IMR-90 (cell line): ENCODE measurements at regions not wholly inside any gene's neighbourhood (a gene's known extent, or its start where the extent isn't known, plus 50 kb on each side); places are given as distances from the start of the nearest gene placed in this dataset.

Experiments used
- ATAC-seq: fragments of 200-7000 bp; cut with Tn5 transposase; 2 replicates; pipeline ENCODE4 v1.9.1; 2020; ENCODE audit warnings: low read depth, mild to moderate bottlenecking, moderate library complexity
- BruUV-seq: library from RNA; stranded (reverse); fragments of 400-500 nt; replicated peaks from 2 replicates; lab custom pipeline; 2021; lab: Mats Ljungman, UMichigan
- CTCF ChIA-PET: fragments of 300-600 bp; formaldehyde crosslinking; extraction: SDS; loops from one replicate; lab custom pipeline; 2021; ENCODE audit warnings: antibody characterized with exemption; lab: Yijun Ruan, JAX
- POLR2A ChIA-PET: fragments of 300-600 bp; sonication (Branson Sonifier 250); formaldehyde crosslinking; loops from one replicate; lab custom pipeline; 2022; ENCODE audit warnings: antibody characterized with exemption; ENCODE audit not compliant: unreplicated experiment; lab: Charles Lee
- DNase-seq: peaks from one replicate; pipeline ENCODE4 v3.0.0; 2013
- H2AFZ ChIP-seq: replicated peaks from 2 replicates; pipeline ENCODE3; 2013; ENCODE audit warnings: low read length, mild to moderate bottlenecking; ENCODE audit not compliant: poor library complexity
- H2AK5ac ChIP-seq: 2 replicates; pipeline ENCODE4 v1.6.1; 2013; ENCODE audit warnings: low read depth, low read length, inconsistent platforms
- H2AK9ac ChIP-seq: replicated peaks from 2 replicates; pipeline ENCODE3; 2013; ENCODE audit warnings: mild to moderate bottlenecking, low read depth, low read length, moderate library complexity; ENCODE audit not compliant: poor library complexity
- H2BK120ac ChIP-seq: 2 replicates; pipeline ENCODE4 v1.6.1; 2013; ENCODE audit warnings: low read depth, low read length, inconsistent platforms
- H2BK15ac ChIP-seq: 3 replicates; pipeline ENCODE4 v1.6.1; 2013; ENCODE audit warnings: low read depth, low read length, inconsistent platforms
- H2BK20ac ChIP-seq: 2 replicates; pipeline ENCODE4 v1.6.1; 2013; ENCODE audit warnings: low read depth, mild to moderate bottlenecking, inconsistent platforms, low read length, moderate library complexity
- H2BK5ac ChIP-seq: 2 replicates; pipeline ENCODE4 v1.6.1; 2013; ENCODE audit warnings: mild to moderate bottlenecking, low read depth, low read length, inconsistent platforms; ENCODE audit not compliant: poor library complexity, severe bottlenecking
- H3K14ac ChIP-seq: replicated peaks from 2 replicates; pipeline ENCODE4 v1.6.1; 2013; ENCODE audit warnings: low read depth, low read length, inconsistent platforms
- H3K18ac ChIP-seq: 2 replicates; pipeline ENCODE4 v1.6.1; 2013; ENCODE audit warnings: low read depth, low read length, control low read depth
- H3K23ac ChIP-seq: 2 replicates; pipeline ENCODE4 v1.6.1; 2013; ENCODE audit warnings: low read depth, low read length, inconsistent platforms
- H3K27ac ChIP-seq: 2 replicates; pipeline ENCODE4 v1.5.1; 2013; ENCODE audit warnings: mild to moderate bottlenecking, control low read depth, low read length; ENCODE audit not compliant: insufficient read depth
- H3K27me3 ChIP-seq: 2 replicates; pipeline ENCODE4 v1.6.1; 2013; ENCODE audit warnings: low read length; ENCODE audit not compliant: control insufficient read depth, insufficient read depth
- H3K36me3 ChIP-seq: 2 replicates; pipeline ENCODE4 v1.6.1; 2013; ENCODE audit warnings: low read length, mixed read lengths; ENCODE audit not compliant: control insufficient read depth, insufficient read depth
- H3K4ac ChIP-seq: 2 replicates; pipeline ENCODE4 v1.6.1; 2013; ENCODE audit warnings: low read depth, low read length, inconsistent platforms
- H3K4me1 ChIP-seq: 2 replicates; pipeline ENCODE4 v1.6.1; 2013; ENCODE audit warnings: low read length, mixed read lengths; ENCODE audit not compliant: control insufficient read depth, insufficient read depth
- H3K4me2 ChIP-seq: 2 replicates; pipeline ENCODE4 v1.6.1; 2013; ENCODE audit warnings: low read depth, mild to moderate bottlenecking, control low read depth, low read length, moderate library complexity
- H3K4me3 ChIP-seq: 2 replicates; pipeline ENCODE4 v1.5.1; 2013; ENCODE audit warnings: low read depth, mild to moderate bottlenecking, control low read depth, low read length, moderate library complexity; ENCODE audit not compliant: insufficient read depth
- H3K56ac ChIP-seq: 2 replicates; pipeline ENCODE4 v1.6.1; 2013; ENCODE audit warnings: low read length, inconsistent platforms; ENCODE audit not compliant: insufficient read depth; ENCODE audit errors: extremely low read depth
- H3K79me1 ChIP-seq, 2 experiments: 2 replicates each; pipeline ENCODE4 v1.6.1; 2013; ENCODE audit warnings: low read length in 2 of 2, inconsistent platforms in 1 of 2, low read depth in 1 of 2
- H3K9ac ChIP-seq: 2 replicates; pipeline ENCODE4 v1.6.1; 2013; ENCODE audit warnings: low read depth, low read length, control low read depth
- H3K9me1 ChIP-seq: 2 replicates; pipeline ENCODE4 v1.6.1; 2013; ENCODE audit warnings: low read length, inconsistent platforms; ENCODE audit not compliant: insufficient read depth
- H3K9me3 ChIP-seq: 2 replicates; pipeline ENCODE4 v1.6.1; 2013; ENCODE audit warnings: low read length; ENCODE audit not compliant: control insufficient read depth, insufficient read depth
- H4K20me1 ChIP-seq: 2 replicates; pipeline ENCODE4 v1.6.1; 2013; ENCODE audit warnings: low read length, inconsistent platforms; ENCODE audit not compliant: insufficient read depth
- H4K5ac ChIP-seq: 2 replicates; pipeline ENCODE4 v1.6.1; 2013; ENCODE audit warnings: mild to moderate bottlenecking, low read depth, low read length, control low read depth
- H4K8ac ChIP-seq, 2 experiments: 2 replicates each; pipeline ENCODE4 v1.6.1; 2013; ENCODE audit warnings: low read depth in 2 of 2, low read length in 2 of 2, control low read depth in 1 of 2, inconsistent platforms in 1 of 2
- H4K91ac ChIP-seq: 2 replicates; pipeline ENCODE4 v1.6.1; 2013; ENCODE audit warnings: low read depth, low read length, inconsistent platforms; ENCODE audit not compliant: insufficient read depth
- BHLHE40 ChIP-seq: fragments of 150-350 bp; IDR thresholded peaks from 2 replicates; pipeline ENCODE4 v1.6.1; 2016; ENCODE audit warnings: mild to moderate bottlenecking, low read depth, low read length
- CEBPB ChIP-seq: IDR thresholded peaks from 2 replicates; pipeline ENCODE4 v1.6.1; 2012; ENCODE audit warnings: low read depth, low read length, improper control_type of control experiment
- CHD1 ChIP-seq: IDR thresholded peaks from 2 replicates; pipeline ENCODE4 v1.6.1; 2012; ENCODE audit warnings: low read depth, low read length, improper control_type of control experiment
- FOS ChIP-seq: fragments of 150-350 bp; IDR thresholded peaks from 2 replicates; pipeline ENCODE4 v1.6.1; 2016; ENCODE audit warnings: low read depth, low read length
- MAFK ChIP-seq: IDR thresholded peaks from 2 replicates; pipeline ENCODE4 v1.6.1; 2012; ENCODE audit warnings: low read depth, low read length, improper control_type of control experiment
- MAZ ChIP-seq: IDR thresholded peaks from 2 replicates; pipeline ENCODE4 v1.6.1; 2012; ENCODE audit warnings: low read depth, mild to moderate bottlenecking, low read length, improper control_type of control experiment, moderate library complexity, borderline replicate concordance
- MXI1 ChIP-seq: IDR thresholded peaks from 2 replicates; pipeline ENCODE4 v1.6.1; 2012; ENCODE audit warnings: low read depth, mild to moderate bottlenecking, low read length, moderate library complexity, borderline replicate concordance
- NFE2L2 ChIP-seq: fragments of 150-350 bp; IDR thresholded peaks from 2 replicates; pipeline ENCODE4 v1.6.1; 2016; ENCODE audit warnings: low read depth, mild to moderate bottlenecking, low read length
- POLR2A ChIP-seq: IDR thresholded peaks from 2 replicates; pipeline ENCODE4 v1.6.1; 2012; ENCODE audit warnings: mild to moderate bottlenecking, low read depth, low read length
- RAD21 ChIP-seq: IDR thresholded peaks from 2 replicates; pipeline ENCODE4 v1.6.1; 2012; ENCODE audit warnings: low read length, improper control_type of control experiment
- RCOR1 ChIP-seq: IDR thresholded peaks from 2 replicates; pipeline ENCODE4 v1.6.1; 2012; ENCODE audit warnings: mild to moderate bottlenecking, low read length, improper control_type of control experiment; ENCODE audit not compliant: insufficient replicate concordance
- RFX5 ChIP-seq: IDR thresholded peaks from 2 replicates; pipeline ENCODE4 v1.8.0; 2012; ENCODE audit warnings: low read depth, mild to moderate bottlenecking, low read length, moderate library complexity
- SMC3 ChIP-seq: fragments of 150-350 bp; IDR thresholded peaks from 2 replicates; pipeline ENCODE4 v1.6.1; 2016; ENCODE audit warnings: low read depth, mild to moderate bottlenecking, antibody characterized with exemption, low read length, moderate library complexity
- WGBS, 2 experiments: methylation state at CpG; one replicate each; pipeline versions ENCODE4 v1.1.5 to v1.1.7; 2013; ENCODE audit warnings: missing lambda C conversion rate in 2 of 2; ENCODE audit not compliant: insufficient read length in 1 of 2; ENCODE audit errors: extremely low coverage in 2 of 2; 5-methylcytosine and 5-hydroxymethylcytosine counted together
- dilution Hi-C: fragments of 300-500 bp; cut with HindIII; formaldehyde crosslinking; loops from one replicate; pipeline ENCODE4 v1.14.3; 2018; ENCODE audit warnings: low sequenced_read_pairs; ENCODE audit not compliant: unreplicated experiment
- in situ Hi-C: fragments of 300-500 bp; cut with MboI; formaldehyde crosslinking; loops from 3 replicates; pipeline ENCODE4 v1.14.3; 2019; ENCODE audit warnings: low sequenced_read_pairs, inconsistent platforms, mixed read lengths
- intact Hi-C: fragments of 100-400 bp; cut with micrococcal nuclease; formaldehyde crosslinking; loops from 2 replicates; pipeline ENCODE4 v1.10.0; 2022
- TF ChIP-seq, protein P1 (sequence below): conservative IDR thresholded peaks from 2 replicates; pipeline ENCODE4 v1.5.1; 2012; ENCODE audit warnings: mild to moderate bottlenecking, low read depth, low read length, improper control_type of control experiment
- TF ChIP-seq, protein P2 (sequence below): fragments of 150-350 bp; IDR thresholded peaks from 2 replicates; pipeline ENCODE4 v1.6.1; 2016; ENCODE audit warnings: low read depth, mild to moderate bottlenecking, low read length, moderate library complexity, borderline replicate concordance
- TF ChIP-seq, protein P3 (sequence below): fragments of 150-350 bp; IDR thresholded peaks from 2 replicates; pipeline ENCODE4 v1.6.1; 2017; ENCODE audit warnings: mild to moderate bottlenecking, antibody characterized with exemption, low read length, low read depth

DNA sequence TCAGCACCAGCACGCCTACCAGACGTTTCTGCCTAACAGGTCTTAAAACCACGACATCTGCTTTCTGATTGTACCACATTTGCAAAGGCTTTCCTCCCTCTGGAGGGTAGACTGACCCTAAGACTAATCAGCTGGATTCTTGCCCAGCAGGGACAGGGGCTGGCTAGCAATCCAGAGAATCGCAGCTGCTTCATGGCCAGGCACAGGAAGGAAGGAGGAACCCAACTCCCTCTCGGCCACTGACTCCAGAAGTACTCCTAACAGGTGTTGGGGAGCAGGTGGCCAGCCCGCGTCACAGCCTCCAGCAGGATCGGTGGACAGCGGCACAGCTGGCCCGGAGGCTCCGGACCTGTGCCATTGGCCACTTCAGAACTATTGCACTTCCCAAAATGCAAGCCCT lies 180.8 kb downstream of the NPHP4 start:
- Histone ChIP-seq H3K4me3 (no peak overlapping the region), H2AFZ (no peak overlapping the region), H3K56ac (no peak overlapping the region), H4K5ac (no peak overlapping the region), H2BK20ac (no peak overlapping the region), H2BK120ac (no peak overlapping the region), H3K14ac (no peak overlapping the region), H3K36me3 (no peaks in the 10 kb centered on the region), H3K18ac (no peak overlapping the region), H3K9ac (no peak overlapping the region), H4K20me1 (no peaks in the 10 kb centered on the region), H3K27me3 (no peaks in the 10 kb centered on the region), H2BK5ac (no peak overlapping the region), H2AK9ac (no peak overlapping the region), H3K23ac (no peak overlapping the region), H3K4me1 (no peaks in the 10 kb centered on the region), H2AK5ac (no peak overlapping the region), H3K27ac (no peak overlapping the region), H3K4me2 (no peak overlapping the region), H4K91ac (no peak overlapping the region), H4K8ac (no peak overlapping the region), H3K79me1 (no peaks in the 10 kb centered on the region), H2BK15ac (no peak overlapping the region), H3K9me3 (peaks cover 41% of the 10 kb centered on the region), H3K9me1 (no peaks in the 10 kb centered on the region), H3K4ac (no peak overlapping the region)
- ChIA-PET CTCF (no interaction called here), POLR2A (no interaction called here)
- DNase-seq, result no peak
- BruUV-seq, result no TSS peak
- 58% methylated on average over 4 of the region's 11 CpGs; no CpG with 5 or more reads in 1 of the 2 experiments for WGBS, 2 experiments
- intact Hi-C loops, result no loop called here
- in situ Hi-C loops, result no loop called here
- TF ChIP-seq RFX5 (no peak), BHLHE40 (no peak), RAD21 (no peak), SMC3 (no peak), MAZ (no peak), FOS (no peak), MAFK (no peak), RCOR1 (no peak), POLR2A (no peak), CHD1 (no peak), NFE2L2 (no peak), MXI1 (no peak), CEBPB (no peak)
- TF ChIP-seq, protein P1, sequence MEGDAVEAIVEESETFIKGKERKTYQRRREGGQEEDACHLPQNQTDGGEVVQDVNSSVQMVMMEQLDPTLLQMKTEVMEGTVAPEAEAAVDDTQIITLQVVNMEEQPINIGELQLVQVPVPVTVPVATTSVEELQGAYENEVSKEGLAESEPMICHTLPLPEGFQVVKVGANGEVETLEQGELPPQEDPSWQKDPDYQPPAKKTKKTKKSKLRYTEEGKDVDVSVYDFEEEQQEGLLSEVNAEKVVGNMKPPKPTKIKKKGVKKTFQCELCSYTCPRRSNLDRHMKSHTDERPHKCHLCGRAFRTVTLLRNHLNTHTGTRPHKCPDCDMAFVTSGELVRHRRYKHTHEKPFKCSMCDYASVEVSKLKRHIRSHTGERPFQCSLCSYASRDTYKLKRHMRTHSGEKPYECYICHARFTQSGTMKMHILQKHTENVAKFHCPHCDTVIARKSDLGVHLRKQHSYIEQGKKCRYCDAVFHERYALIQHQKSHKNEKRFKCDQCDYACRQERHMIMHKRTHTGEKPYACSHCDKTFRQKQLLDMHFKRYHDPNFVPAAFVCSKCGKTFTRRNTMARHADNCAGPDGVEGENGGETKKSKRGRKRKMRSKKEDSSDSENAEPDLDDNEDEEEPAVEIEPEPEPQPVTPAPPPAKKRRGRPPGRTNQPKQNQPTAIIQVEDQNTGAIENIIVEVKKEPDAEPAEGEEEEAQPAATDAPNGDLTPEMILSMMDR, result no peak
- TF ChIP-seq, protein P2, sequence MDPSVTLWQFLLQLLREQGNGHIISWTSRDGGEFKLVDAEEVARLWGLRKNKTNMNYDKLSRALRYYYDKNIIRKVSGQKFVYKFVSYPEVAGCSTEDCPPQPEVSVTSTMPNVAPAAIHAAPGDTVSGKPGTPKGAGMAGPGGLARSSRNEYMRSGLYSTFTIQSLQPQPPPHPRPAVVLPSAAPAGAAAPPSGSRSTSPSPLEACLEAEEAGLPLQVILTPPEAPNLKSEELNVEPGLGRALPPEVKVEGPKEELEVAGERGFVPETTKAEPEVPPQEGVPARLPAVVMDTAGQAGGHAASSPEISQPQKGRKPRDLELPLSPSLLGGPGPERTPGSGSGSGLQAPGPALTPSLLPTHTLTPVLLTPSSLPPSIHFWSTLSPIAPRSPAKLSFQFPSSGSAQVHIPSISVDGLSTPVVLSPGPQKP, result no peak
- TF ChIP-seq, protein P3, sequence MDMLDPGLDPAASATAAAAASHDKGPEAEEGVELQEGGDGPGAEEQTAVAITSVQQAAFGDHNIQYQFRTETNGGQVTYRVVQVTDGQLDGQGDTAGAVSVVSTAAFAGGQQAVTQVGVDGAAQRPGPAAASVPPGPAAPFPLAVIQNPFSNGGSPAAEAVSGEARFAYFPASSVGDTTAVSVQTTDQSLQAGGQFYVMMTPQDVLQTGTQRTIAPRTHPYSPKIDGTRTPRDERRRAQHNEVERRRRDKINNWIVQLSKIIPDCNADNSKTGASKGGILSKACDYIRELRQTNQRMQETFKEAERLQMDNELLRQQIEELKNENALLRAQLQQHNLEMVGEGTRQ, result no peak
- dilution Hi-C loops, result no loop called here
- ATAC-seq, result no peak
